ENCODE measurements at regions not wholly inside any gene's neighbourhood (a gene's known extent, or its start where the extent isn't known, plus 50 kb on each side); places are given as distances from the start of the nearest gene placed in this dataset.
"Not testable (repeated sequence)": the region's sequence is repeated elsewhere in the genome, so short reads cannot be mapped to it uniquely, and the experiment has no call there.

- Mint-ChIP-seq H3K27me3 (no peaks in the 10 kb centered on the region), H3K9me3 (ENCODE audit: low read depth) (no peaks in the 10 kb centered on the region), H3K4me3 (no peak overlapping the region), H3K4me1 (no peaks in the 10 kb centered on the region), H3K27ac (no peak overlapping the region), H3K36me3 (no peaks in the 10 kb centered on the region)
- no peak for ATAC-seq
- CTCF ChIA-PET = no interaction called here
- DNase-seq = no peak
Observed at GRCh38 chr16:85221771-85222154, 109.5 kb upstream of the CIBAR2 start.

GRCh38 chr16:85222155-85222863 lies 110.0 kb upstream of the CIBAR2 start:
- ATAC-seq = no peak
- Mint-ChIP-seq H3K9me3 (ENCODE audit: low read depth) (no peaks in the 10 kb centered on the region), H3K4me1 (no peaks in the 10 kb centered on the region), H3K36me3 (no peaks in the 10 kb centered on the region), H3K4me3 (no peak overlapping the region), H3K27me3 (no peaks in the 10 kb centered on the region), H3K27ac (no peak overlapping the region)
- CTCF ChIA-PET = no interaction called here
- no peak for DNase-seq

GRCh38 chr16:85225257-85225656 lies 113.0 kb upstream of the CIBAR2 start:
- Mint-ChIP-seq H3K9me3 (ENCODE audit: low read depth) (no peaks in the 10 kb centered on the region), H3K4me1 (no peaks in the 10 kb centered on the region), H3K27me3 (no peaks in the 10 kb centered on the region), H3K36me3 (no peaks in the 10 kb centered on the region), H3K27ac (no peak overlapping the region), H3K4me3 (no peak overlapping the region)
- CTCF ChIA-PET = no interaction called here
- DNase-seq (no peak), ATAC-seq (no peak)

GRCh38 chr16:85225721-85226120 lies 113.4 kb upstream of the CIBAR2 start:
- DNase-seq (no peak), ATAC-seq (no peak)
- no peak overlapping the region for H3K4me3 Mint-ChIP-seq
- CTCF ChIA-PET = no interaction called here
- H3K36me3 Mint-ChIP-seq = no peaks in the 10 kb centered on the region
- no peaks in the 10 kb centered on the region for H3K4me1 Mint-ChIP-seq
- H3K9me3 Mint-ChIP-seq (ENCODE audit: low read depth) = no peaks in the 10 kb centered on the region
- no peak overlapping the region for H3K27ac Mint-ChIP-seq
- no peaks in the 10 kb centered on the region for H3K27me3 Mint-ChIP-seq

GRCh38 chr16:85227084-85227945 lies 115.0 kb upstream of the CIBAR2 start:
- H3K27me3 Mint-ChIP-seq = no peaks in the 10 kb centered on the region
- H3K36me3 Mint-ChIP-seq = no peaks in the 10 kb centered on the region
- CTCF ChIA-PET = interaction anchor here (1.3 kb wide), 1 partner anchor 25 kb away, joined by 3 read pairs; no protein-coding TSS in a partner anchor
- H3K4me1 Mint-ChIP-seq = no peaks in the 10 kb centered on the region
- no peak overlapping the region for H3K27ac Mint-ChIP-seq
- H3K4me3 Mint-ChIP-seq = no peak overlapping the region
- DNase-seq (no peak), ATAC-seq (no peak)
- H3K9me3 Mint-ChIP-seq (ENCODE audit: low read depth) = no peaks in the 10 kb centered on the region

- CTCF ChIA-PET = no interaction called here
- H3K27me3 Mint-ChIP-seq = no peaks in the 10 kb centered on the region
- no peaks in the 10 kb centered on the region for H3K9me3 Mint-ChIP-seq (ENCODE audit: low read depth)
- ATAC-seq (no peak), DNase-seq (no peak)
- H3K4me3 Mint-ChIP-seq = no peak overlapping the region
- no peaks in the 10 kb centered on the region for H3K4me1 Mint-ChIP-seq
- no peaks in the 10 kb centered on the region for H3K36me3 Mint-ChIP-seq
- no peak overlapping the region for H3K27ac Mint-ChIP-seq
Observed at GRCh38 chr16:85227946-85228862, 115.9 kb upstream of the CIBAR2 start.

- Mint-ChIP-seq H3K27me3 (peaks cover 3% of the 10 kb centered on the region), H3K4me3 (no peak overlapping the region), H3K36me3 (no peaks in the 10 kb centered on the region), H3K9me3 (ENCODE audit: low read depth) (no peaks in the 10 kb centered on the region), H3K4me1 (no peaks in the 10 kb centered on the region), H3K27ac (no peak overlapping the region)
- no peak for DNase-seq
- CTCF ChIA-PET = interaction anchor here (0.8 kb wide), 1 partner anchor 14 kb away, joined by 3 read pairs; no protein-coding TSS in a partner anchor
- no peak for ATAC-seq
Observed at GRCh38 chr16:85228970-85229430, 116.7 kb upstream of the CIBAR2 start.

- ATAC-seq = no peak
- Mint-ChIP-seq H3K27me3 (peaks cover 7% of the 10 kb centered on the region), H3K4me1 (no peaks in the 10 kb centered on the region), H3K36me3 (no peaks in the 10 kb centered on the region), H3K4me3 (no peak overlapping the region), H3K9me3 (ENCODE audit: low read depth) (no peaks in the 10 kb centered on the region), H3K27ac (no peak overlapping the region)
- no peak for DNase-seq
- CTCF ChIA-PET = interaction anchor here (0.8 kb wide), 1 partner anchor 15 kb away, joined by 3 read pairs; no protein-coding TSS in a partner anchor
Observed at GRCh38 chr16:85229869-85230462, 117.7 kb upstream of the CIBAR2 start.

GRCh38 chr16:85230764-85231383 lies 118.6 kb upstream of the CIBAR2 start:
- CTCF ChIA-PET; DNase-seq; H3K36me3 Mint-ChIP-seq; H3K4me3 Mint-ChIP-seq; ATAC-seq; H3K4me1 Mint-ChIP-seq; H3K9me3 Mint-ChIP-seq (ENCODE audit: low read depth); H3K27ac Mint-ChIP-seq; H3K27me3 Mint-ChIP-seq: not testable (repeated sequence)

GRCh38 chr16:85231959-85232358 lies 119.7 kb upstream of the CIBAR2 start:
- Mint-ChIP-seq H3K9me3 (ENCODE audit: low read depth) (no peaks in the 10 kb centered on the region), H3K27me3 (peaks cover 15% of the 10 kb centered on the region), H3K4me3 (no peak overlapping the region), H3K27ac (no peak overlapping the region), H3K4me1 (peaks cover 3% of the 10 kb centered on the region), H3K36me3 (no peaks in the 10 kb centered on the region)
- DNase-seq (no peak), ATAC-seq (no peak)
- CTCF ChIA-PET = interaction anchor here (1.4 kb wide), 1 partner anchor 21 kb away, joined by 3 read pairs; no protein-coding TSS in a partner anchor

- no peak for DNase-seq
- Mint-ChIP-seq H3K9me3 (ENCODE audit: low read depth) (no peaks in the 10 kb centered on the region), H3K27ac (no peak overlapping the region), H3K4me1 (peaks cover 3% of the 10 kb centered on the region), H3K4me3 (no peak overlapping the region), H3K27me3 (peaks cover 15% of the 10 kb centered on the region), H3K36me3 (no peaks in the 10 kb centered on the region)
- ATAC-seq = no peak
- CTCF ChIA-PET = interaction anchor here (0.8 to 1.4 kb wide), 2 partner anchors 13 to 20 kb away, joined by 3 read pairs; no protein-coding TSS in a partner anchor
Observed at GRCh38 chr16:85232369-85233142, 120.3 kb upstream of the CIBAR2 start.

- Mint-ChIP-seq H3K27ac (no peak overlapping the region), H3K4me3 (no peak overlapping the region), H3K9me3 (ENCODE audit: low read depth) (no peaks in the 10 kb centered on the region), H3K4me1 (peaks cover 3% of the 10 kb centered on the region), H3K36me3 (no peaks in the 10 kb centered on the region), H3K27me3 (peaks cover 15% of the 10 kb centered on the region)
- no peak for ATAC-seq
- DNase-seq = no peak
- CTCF ChIA-PET = no interaction called here
Observed at GRCh38 chr16:85233516-85233915, 121.2 kb upstream of the CIBAR2 start.

Measured in activated CD8-positive, alpha-beta memory T cell treated with anti-CD3 and anti-CD28 coated beads, Interleukin-2, amount 10 ng/mL, durations not matched to agents 7 days and 5 days (primary cell).